Spleen (tissue), 11 donors: ENCODE measurements at regions not wholly inside any gene's neighbourhood (a gene's known extent, or its start where the extent isn't known, plus 50 kb on each side); places are given as distances from the start of the nearest gene placed in this dataset.
"Not testable (repeated sequence)": the region's sequence is repeated elsewhere in the genome, so short reads cannot be mapped to it uniquely, and the experiment has no call there.

Source experiments
- DNase-seq: peaks from one replicate; pipeline ENCODE4 v3.0.0-alpha.2; 2020
- H3K27ac ChIP-seq, 8 donors: fragments of 200-600 bp; sonication (generic) in 7 of 8; 1 replicate in 4 of 8; 2 replicates in 4 of 8; pipeline versions ENCODE4 v1.5.0 to v1.8.0; 2016 to 2021; ENCODE audit warnings: inconsistent platforms in 4 of 8, mild to moderate bottlenecking in 4 of 8, moderate library complexity in 1 of 8
- H3K27me3 ChIP-seq, 7 donors: fragments of 200-600 bp; sonication (generic) in 6 of 7; replicated peaks in 1 of 7; 1 replicate in 4 of 7; 2 replicates in 3 of 7; pipeline versions ENCODE4 v1.5.0 to v1.8.0; 2016 to 2021; ENCODE audit warnings: inconsistent platforms in 3 of 7, mild to moderate bottlenecking in 1 of 7
- H3K36me3 ChIP-seq, 6 donors: fragments of 200-600 bp; sonication (generic) in 5 of 6; 1 replicate in 4 of 6; 2 replicates in 2 of 6; pipeline versions ENCODE4 v1.5.0 to v1.8.0; 2016 to 2021; ENCODE audit warnings: inconsistent platforms in 2 of 6
- H3K4me1 ChIP-seq, 6 donors: fragments of 200-600 bp; sonication (generic) in 5 of 6; 1 replicate in 3 of 6; 2 replicates in 3 of 6; pipeline versions ENCODE4 v1.5.0 to v1.8.0; 2016 to 2021; ENCODE audit warnings: inconsistent platforms in 3 of 6
- H3K4me3 ChIP-seq, 8 donors: fragments of 200-600 bp; sonication (generic) in 7 of 8; 1 replicate in 4 of 8; 2 replicates in 4 of 8; pipeline versions ENCODE4 v1.5.0 to v1.8.0; 2016 to 2021; ENCODE audit warnings: inconsistent platforms in 4 of 8, mild to moderate bottlenecking in 4 of 8, moderate library complexity in 2 of 8
- H3K9me3 ChIP-seq, 8 donors: fragments of 200-600 bp; sonication (generic) in 7 of 8; 1 replicate in 4 of 8; 2 replicates in 4 of 8; pipeline versions ENCODE4 v1.5.0 to v1.8.0; 2016 to 2021; ENCODE audit warnings: inconsistent platforms in 4 of 8
- CTCF ChIP-seq, 11 experiments: fragments of 200-600 bp in 7 of 11; fragments of 450-650 bp in 4 of 11; sonication (generic) in 4 of 11; IDR thresholded peaks in 8 of 11; conservative IDR thresholded peaks in 3 of 11; 1 replicate in 7 of 11; 2 replicates in 4 of 11; pipeline versions ENCODE4 v1.4.0 to v1.8.0; 2016 to 2021; ENCODE audit warnings: antibody characterized with exemption in 11 of 11, inconsistent platforms in 4 of 11, mild to moderate bottlenecking in 1 of 11
- POLR2A ChIP-seq, 3 donors: fragments of 450-650 bp; IDR thresholded peaks; one replicate each; pipeline ENCODE4 v1.5.1; 2017; ENCODE audit warnings: antibody characterized with exemption in 3 of 3, mild to moderate bottlenecking in 1 of 3
- POLR2AphosphoS5 ChIP-seq, 3 donors: sonication (generic); formaldehyde crosslinking; IDR thresholded peaks; one replicate each; pipeline ENCODE4 v1.5.1; 2017; ENCODE audit warnings: antibody characterized with exemption in 3 of 3
- WGBS, 5 donors: extraction: QIAGEN DNeasy Blood & Tissue Kit in 3 of 5; methylation state at CpG; one replicate each; pipeline versions ENCODE4 v1.1.5 to v1.1.7; 2013 to 2018; 5-methylcytosine and 5-hydroxymethylcytosine counted together
- intact Hi-C: fragments of 100-400 bp; cut with DNase I; formaldehyde crosslinking; loops from one replicate; pipeline ENCODE4 v1.15.0; 2023; ENCODE audit warnings: low total_unique reads
- donor health status: healthy with polysubstance abuse.
- donor health status: DM: no; HTN: no; CAD: no; lungs with moderate emphysema.
- donor health status: DM: no; HTN: no; CAD: no.
- donor health status: Bipolar disorder and iron deficiency.
- donor health status: healthy.
- donor health status: DM: no; HTN: no; CAD: no.
- donor health status: DM: yes; HTN: yes; CAD: no.

DNA sequence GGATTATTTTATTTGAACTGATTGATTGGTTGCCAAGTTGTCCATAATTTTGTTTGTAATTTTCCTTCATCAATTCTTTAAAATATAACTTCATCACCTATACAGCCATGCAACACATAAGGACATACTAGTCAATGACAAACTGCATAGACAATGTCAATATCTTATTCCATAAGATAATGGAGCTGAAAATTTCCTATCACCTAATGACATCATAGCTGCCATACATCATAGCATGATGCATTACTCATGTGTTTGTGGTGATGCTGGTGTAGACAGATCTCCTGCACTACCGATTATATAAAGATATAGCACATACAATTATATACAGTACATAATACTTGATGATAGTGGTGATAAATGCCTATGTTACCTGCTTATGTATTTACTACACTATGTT lies 369.8 kb upstream of the NT5C1B start:
- WGBS, 5 donors = 79 to 89% (median 82%) methylated on average over 1 of the region's 1 CpG
- TF ChIP-seq POLR2A (IDR thresholded peaks at IDR 0.05) (no peak), CTCF (IDR thresholded peaks at IDR 0.05 in 8 of 11, conservative IDR thresholded peaks at IDR 0.05 in 3 of 11) (no peak), POLR2AphosphoS5 (IDR thresholded peaks at IDR 0.05) (no peak)

GRCh38 chr2:18957909-18958308 lies 368.5 kb upstream of the NT5C1B start:
- peaks cover 0 to 15% (median 0%) of the 10 kb centered on the region in 8 donors for H3K9me3 ChIP-seq
- 83 to 98% (median 87%) methylated on average over 1 of the region's 1 CpG for WGBS, 5 donors
- H3K36me3 ChIP-seq = no peaks in the 10 kb centered on the region
- no peak for DNase-seq
- no peak overlapping the region for H3K27ac ChIP-seq
- no peak overlapping the region for H3K4me3 ChIP-seq
- no peaks in the 10 kb centered on the region for H3K4me1 ChIP-seq
- H3K27me3 ChIP-seq = no peaks in the 10 kb centered on the region
- intact Hi-C loops = no loop called here
- no peak for TF ChIP-seq POLR2AphosphoS5 (IDR thresholded peaks at IDR 0.05)
- TF ChIP-seq CTCF (IDR thresholded peaks at IDR 0.05 in 8 of 11, conservative IDR thresholded peaks at IDR 0.05 in 3 of 11) = no peak
- TF ChIP-seq POLR2A (IDR thresholded peaks at IDR 0.05) = no peak

More for the DNA sequence above, 369.8 kb upstream of the NT5C1B start:
- Histone ChIP-seq H3K4me1 (no peaks in the 10 kb centered on the region), H3K36me3 (no peaks in the 10 kb centered on the region), H3K27ac (no peak overlapping the region), H3K9me3 (peaks cover 0 to 19% (median 2%) of the 10 kb centered on the region in 8 donors), H3K4me3 (no peak overlapping the region), H3K27me3 (no peaks in the 10 kb centered on the region)
- intact Hi-C loops = no loop called here
- DNase-seq = no peak

DNA sequence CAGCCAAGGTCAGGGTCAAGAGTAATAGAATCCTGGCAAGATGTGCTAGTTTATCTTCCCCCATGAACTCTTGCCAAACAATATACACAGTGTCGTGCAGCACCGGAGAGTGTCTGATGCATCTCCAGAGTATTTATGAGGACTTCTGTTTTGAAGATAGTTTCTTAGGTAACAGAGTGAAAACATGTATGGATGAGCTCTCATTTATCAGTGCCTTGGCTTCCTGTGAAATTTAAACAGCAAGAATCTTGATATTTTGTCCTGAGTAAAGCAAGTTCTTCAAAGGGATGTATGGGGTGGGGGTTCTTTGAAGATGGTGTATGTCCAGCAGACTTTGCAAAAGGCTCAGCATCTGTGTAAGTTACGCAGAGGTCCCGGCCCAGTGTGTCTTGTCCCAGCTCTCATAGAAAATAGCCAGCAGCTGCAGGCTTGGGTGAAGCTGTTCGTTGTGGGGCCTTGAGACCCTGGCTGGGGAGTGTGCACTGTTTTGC lies 361.0 kb upstream of the NT5C1B start:
- intact Hi-C loops = no loop called here
- TF ChIP-seq POLR2A (IDR thresholded peaks at IDR 0.05) (no peak), POLR2AphosphoS5 (IDR thresholded peaks at IDR 0.05) (no peak)

GRCh38 chr2:18949871-18950270 lies 360.5 kb upstream of the NT5C1B start:
- no peak for DNase-seq
- Histone ChIP-seq H3K9me3 (peaks cover 0 to 8% (median 0%) of the 10 kb centered on the region in 8 donors), H3K36me3 (no peaks in the 10 kb centered on the region), H3K4me3 (no peak overlapping the region), H3K27ac (no peak overlapping the region), H3K4me1 (no peaks in the 10 kb centered on the region), H3K27me3 (no peaks in the 10 kb centered on the region)
- TF ChIP-seq CTCF (IDR thresholded peaks at IDR 0.05 in 8 of 11, conservative IDR thresholded peaks at IDR 0.05 in 3 of 11) = no peak
- TF ChIP-seq POLR2A (IDR thresholded peaks at IDR 0.05) = no peak
- TF ChIP-seq POLR2AphosphoS5 (IDR thresholded peaks at IDR 0.05) = no peak
- intact Hi-C loops = no loop called here
- WGBS, 5 donors = 83 to 96% (median 92%) methylated on average over 4 of the region's 4 CpGs

More for the DNA sequence above, 361.0 kb upstream of the NT5C1B start:
- no peak for DNase-seq
- no peaks in the 10 kb centered on the region for H3K27me3 ChIP-seq
- H3K4me1 ChIP-seq = no peaks in the 10 kb centered on the region
- H3K9me3 ChIP-seq = peaks cover 0 to 11% (median 0%) of the 10 kb centered on the region in 8 donors
- 63 to 79% (median 69%) methylated on average over 5 of the region's 5 CpGs for WGBS, 5 donors
- H3K36me3 ChIP-seq = no peaks in the 10 kb centered on the region
- H3K27ac ChIP-seq = no peak overlapping the region
- H3K4me3 ChIP-seq = no peak overlapping the region

GRCh38 chr2:18940184-18940583 lies 350.8 kb upstream of the NT5C1B start:
- TF ChIP-seq POLR2A (IDR thresholded peaks at IDR 0.05) (no peak), POLR2AphosphoS5 (IDR thresholded peaks at IDR 0.05) (no peak), CTCF (IDR thresholded peaks at IDR 0.05 in 8 of 11, conservative IDR thresholded peaks at IDR 0.05 in 3 of 11) (no peak)
- H3K27ac ChIP-seq = no peak overlapping the region

GRCh38 chr2:18939740-18940139 lies 350.4 kb upstream of the NT5C1B start:
- H3K9me3 ChIP-seq, intact Hi-C loops, DNase-seq, H3K4me3 ChIP-seq, H3K36me3 ChIP-seq, H3K27me3 ChIP-seq, H3K27ac ChIP-seq, H3K4me1 ChIP-seq: not testable (repeated sequence)
- 58 to 66% (median 61%) methylated on average over 4 to 5 of the region's 5 CpGs for WGBS, 5 donors

More at GRCh38 chr2:18940184-18940583, 350.8 kb upstream of the NT5C1B start:
- no peaks in the 10 kb centered on the region for H3K9me3 ChIP-seq
- no peaks in the 10 kb centered on the region for H3K36me3 ChIP-seq
- intact Hi-C loops = no loop called here
- DNase-seq = no peak
- H3K4me3 ChIP-seq = no peak overlapping the region
- no peaks in the 10 kb centered on the region for H3K27me3 ChIP-seq
- WGBS, 5 donors = 51 to 68% (median 54%) methylated on average over 2 of the region's 2 CpGs
- H3K4me1 ChIP-seq = no peaks in the 10 kb centered on the region
